Peyer's patch (tissue), 4 donors: ENCODE measurements at regions not wholly inside any gene's neighbourhood (a gene's known extent, or its start where the extent isn't known, plus 50 kb on each side); places are given as distances from the start of the nearest gene placed in this dataset.

Source experiments
- POLR2A ChIP-seq, 2 donors: fragments of 450-650 bp; IDR thresholded peaks; one replicate each; pipeline ENCODE4 v1.5.1; 2017; ENCODE audit warnings: antibody characterized with exemption in 2 of 2, mild to moderate bottlenecking in 2 of 2, moderate library complexity in 2 of 2
- TF ChIP-seq, protein P1 (sequence below), 6 experiments: fragments of 450-650 bp in 4 of 6; fragments of 200-600 bp in 2 of 6; sonication (generic) in 1 of 6; IDR thresholded peaks; one replicate each; pipeline ENCODE4 v1.5.1; 2017 to 2019; ENCODE audit warnings: antibody characterized with exemption in 6 of 6, mild to moderate bottlenecking in 3 of 6, moderate library complexity in 1 of 6

- no peak for TF ChIP-seq POLR2A (IDR thresholded peaks at IDR 0.05)
- TF ChIP-seq, protein P1, sequence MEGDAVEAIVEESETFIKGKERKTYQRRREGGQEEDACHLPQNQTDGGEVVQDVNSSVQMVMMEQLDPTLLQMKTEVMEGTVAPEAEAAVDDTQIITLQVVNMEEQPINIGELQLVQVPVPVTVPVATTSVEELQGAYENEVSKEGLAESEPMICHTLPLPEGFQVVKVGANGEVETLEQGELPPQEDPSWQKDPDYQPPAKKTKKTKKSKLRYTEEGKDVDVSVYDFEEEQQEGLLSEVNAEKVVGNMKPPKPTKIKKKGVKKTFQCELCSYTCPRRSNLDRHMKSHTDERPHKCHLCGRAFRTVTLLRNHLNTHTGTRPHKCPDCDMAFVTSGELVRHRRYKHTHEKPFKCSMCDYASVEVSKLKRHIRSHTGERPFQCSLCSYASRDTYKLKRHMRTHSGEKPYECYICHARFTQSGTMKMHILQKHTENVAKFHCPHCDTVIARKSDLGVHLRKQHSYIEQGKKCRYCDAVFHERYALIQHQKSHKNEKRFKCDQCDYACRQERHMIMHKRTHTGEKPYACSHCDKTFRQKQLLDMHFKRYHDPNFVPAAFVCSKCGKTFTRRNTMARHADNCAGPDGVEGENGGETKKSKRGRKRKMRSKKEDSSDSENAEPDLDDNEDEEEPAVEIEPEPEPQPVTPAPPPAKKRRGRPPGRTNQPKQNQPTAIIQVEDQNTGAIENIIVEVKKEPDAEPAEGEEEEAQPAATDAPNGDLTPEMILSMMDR (IDR thresholded peaks at IDR 0.05) = no peak
Measured at GRCh38 chr5:164076556-164076955, 571.1 kb downstream of the MAT2B start.
